ENCODE measurements at regions not wholly inside any gene's neighbourhood (a gene's known extent, or its start where the extent isn't known, plus 50 kb on each side); places are given as distances from the start of the nearest gene placed in this dataset.

DNA sequence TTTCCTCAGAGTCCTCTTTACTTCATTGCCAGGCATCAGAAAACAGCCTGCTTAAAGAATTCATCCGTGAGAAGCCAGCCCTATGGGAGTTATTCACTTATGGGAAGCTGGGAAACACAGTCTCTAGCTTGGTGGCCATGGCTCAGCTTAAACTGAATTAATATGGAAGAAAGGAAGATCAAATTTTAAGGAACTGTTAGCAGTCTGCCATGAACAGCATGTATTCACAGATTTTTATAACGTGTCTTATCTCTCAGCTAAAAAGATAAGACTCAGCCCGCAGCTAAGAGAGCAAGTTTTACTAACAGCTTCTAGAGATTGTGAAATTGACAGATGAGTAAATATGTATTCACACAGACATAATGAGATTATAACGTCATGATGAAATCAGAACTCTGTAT, 253.7 kb upstream of the RXFP2 start:
- 7 to 93% (median 63%) methylated on average over 2 to 4 of the region's 4 CpGs for WGBS, 10 experiments
- ATAC-seq (replicated peaks in 6 of 8): peak in 3 of 8 experiments; percentile 30 to 50 (median 33)
- no peaks in the 10 kb centered on the region for H3K4me1 ChIP-seq (replicated peaks in 1 of 2)
- no peak overlapping the region for H3K27ac ChIP-seq
- no peak overlapping the region for H3K4me3 ChIP-seq
- in situ Hi-C loops (cut with MboI; ENCODE audit: low pct_unique_long_range_greater_than_20kb in 2 of 9, low sequenced_read_pairs in 9 of 9, unreplicated experiment in 9 of 9): no loop called here

DNA sequence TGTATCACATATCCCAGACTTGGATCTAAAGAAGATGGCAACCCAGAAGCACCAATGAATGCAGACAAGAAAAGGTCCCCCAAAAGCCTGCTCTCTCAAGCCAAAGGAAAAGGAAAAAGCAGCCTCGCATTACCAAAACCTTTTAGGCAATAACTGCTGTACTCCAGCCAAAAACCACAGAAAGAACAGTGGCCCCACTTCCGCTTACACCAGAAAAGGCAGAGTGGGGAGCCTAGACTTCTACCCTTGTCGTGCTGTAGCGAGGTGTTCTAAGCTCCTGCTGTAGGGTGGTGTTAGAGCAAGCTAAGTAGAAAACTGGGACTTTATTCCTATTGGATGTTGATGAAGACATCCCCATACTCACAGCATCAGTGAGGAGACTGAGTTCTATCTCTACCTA, 244.0 kb upstream of the RXFP2 start:
- no peak overlapping the region for H3K27ac ChIP-seq
- H3K4me3 ChIP-seq: no peak overlapping the region
- no peak for ATAC-seq (replicated peaks in 6 of 8)
- WGBS, 10 experiments: 57 to 100% (median 86%) methylated on average over 1 to 4 of the region's 4 CpGs; no CpG with 5 or more reads in 1 of the 10 experiments
- no peaks in the 10 kb centered on the region for H3K4me1 ChIP-seq (replicated peaks in 1 of 2)
- in situ Hi-C loops (cut with MboI; ENCODE audit: low pct_unique_long_range_greater_than_20kb in 2 of 9, low sequenced_read_pairs in 9 of 9, unreplicated experiment in 9 of 9): no loop called here

DNA sequence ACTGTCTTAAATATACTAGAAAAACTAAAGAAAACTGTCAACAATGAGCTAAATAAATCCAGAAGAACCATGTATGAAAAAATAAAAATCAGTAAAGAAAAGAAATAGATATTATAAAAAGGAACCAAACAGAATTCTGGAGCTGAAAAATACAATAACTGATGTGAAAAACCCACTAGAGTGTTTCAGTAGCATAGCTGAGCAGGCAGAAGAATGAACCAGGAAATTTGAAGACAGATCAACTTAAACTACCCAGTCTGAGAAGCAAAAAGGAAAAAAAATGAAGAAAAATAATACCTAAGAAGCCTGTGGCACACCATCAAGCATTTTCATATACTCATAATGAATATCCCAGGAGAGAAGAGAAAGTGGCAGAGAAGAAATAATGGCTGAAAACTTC, 240.1 kb upstream of the RXFP2 start:
- in situ Hi-C loops (cut with MboI; ENCODE audit: low pct_unique_long_range_greater_than_20kb in 2 of 9, low sequenced_read_pairs in 9 of 9, unreplicated experiment in 9 of 9): no loop called here
- no peak overlapping the region for H3K4me3 ChIP-seq
- ATAC-seq (replicated peaks in 6 of 8): no peak
- no peaks in the 10 kb centered on the region for H3K4me1 ChIP-seq (replicated peaks in 1 of 2)
- H3K27ac ChIP-seq: no peak overlapping the region

DNA sequence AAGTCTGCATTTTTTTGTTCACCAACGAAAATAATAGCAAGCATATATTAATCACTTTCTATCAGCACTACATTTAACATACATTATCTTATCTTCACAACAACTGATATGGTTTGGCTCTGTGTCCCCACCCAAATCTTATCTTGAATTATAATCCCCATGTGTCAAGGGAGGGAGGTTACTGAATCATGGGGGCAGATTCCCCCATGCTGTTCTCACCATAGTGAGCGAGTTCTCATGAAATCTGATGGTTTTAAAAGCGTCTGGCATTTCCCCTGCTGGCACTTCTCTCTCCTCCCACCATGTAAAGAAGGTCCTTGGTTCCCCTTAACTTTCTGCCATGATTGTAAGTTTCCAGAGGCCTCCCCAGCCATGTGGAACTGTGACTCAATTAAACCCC, 235.7 kb upstream of the RXFP2 start:
- no peaks in the 10 kb centered on the region for H3K4me1 ChIP-seq (replicated peaks in 1 of 2)
- no peak overlapping the region for H3K4me3 ChIP-seq
- in situ Hi-C loops (cut with MboI; ENCODE audit: low pct_unique_long_range_greater_than_20kb in 2 of 9, low sequenced_read_pairs in 9 of 9, unreplicated experiment in 9 of 9): no loop called here
- WGBS, 10 experiments: 8 to 100% (median 49%) methylated on average over 1 to 3 of the region's 3 CpGs
- H3K27ac ChIP-seq: no peak overlapping the region
- no peak for ATAC-seq (replicated peaks in 6 of 8)

DNA sequence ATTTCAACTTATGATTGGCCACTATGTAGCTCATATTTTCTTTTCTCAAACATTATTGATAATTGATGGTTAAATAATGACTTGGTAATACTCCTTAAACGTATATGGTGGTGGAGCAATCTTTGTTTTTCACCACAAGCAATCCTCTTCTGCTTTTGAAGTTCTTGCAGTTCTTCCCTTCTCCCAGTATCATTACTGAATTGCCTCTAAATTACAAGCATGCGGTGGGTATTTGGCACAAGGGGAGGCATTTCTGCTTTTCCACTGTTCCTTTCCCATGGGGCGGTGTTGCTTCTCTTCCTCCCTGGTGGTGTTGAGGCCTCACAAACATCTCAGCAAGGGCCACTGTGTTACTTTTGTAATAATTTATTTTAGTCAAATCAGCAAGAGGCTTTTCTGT, 234.4 kb upstream of the RXFP2 start:
- WGBS, 10 experiments: 0 to 100% (median 57%) methylated on average over 1 to 3 of the region's 3 CpGs; no CpG with 5 or more reads in 2 of the 10 experiments
- ATAC-seq (replicated peaks in 6 of 8): no peak
- H3K4me3 ChIP-seq: no peak overlapping the region
- in situ Hi-C loops (cut with MboI; ENCODE audit: low pct_unique_long_range_greater_than_20kb in 2 of 9, low sequenced_read_pairs in 9 of 9, unreplicated experiment in 9 of 9): no loop called here
- H3K4me1 ChIP-seq (replicated peaks in 1 of 2): no peaks in the 10 kb centered on the region
- no peak overlapping the region for H3K27ac ChIP-seq

DNA sequence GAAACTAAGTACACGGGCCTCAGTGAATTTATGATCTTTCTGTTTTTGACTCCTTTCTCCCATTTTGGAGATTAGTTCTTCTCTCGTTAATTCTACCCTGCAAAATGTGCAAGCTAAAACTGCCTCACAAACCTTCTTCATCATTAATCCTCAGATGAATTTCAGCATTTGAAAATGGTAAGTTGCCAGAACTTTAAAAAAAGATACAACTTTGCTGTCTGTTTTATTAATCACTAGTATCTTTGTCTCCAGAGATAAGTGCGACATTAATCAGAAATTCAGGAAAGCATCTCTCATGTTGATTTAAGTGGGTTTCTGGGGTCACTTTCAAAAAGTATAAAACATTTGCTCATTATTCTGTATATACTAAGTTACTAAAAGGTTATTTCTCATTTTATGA, 227.0 kb upstream of the RXFP2 start:
- peaks cover 0 to 7% of the 10 kb centered on the region in 2 donors for H3K4me1 ChIP-seq (replicated peaks in 1 of 2)
- no peak overlapping the region for H3K4me3 ChIP-seq
- no peak overlapping the region for H3K27ac ChIP-seq
- WGBS, 10 experiments: 31 to 86% (median 71%) methylated on average over 1 to 3 of the region's 3 CpGs; no CpG with 5 or more reads in 1 of the 10 experiments
- in situ Hi-C loops (cut with MboI; ENCODE audit: low pct_unique_long_range_greater_than_20kb in 2 of 9, low sequenced_read_pairs in 9 of 9, unreplicated experiment in 9 of 9): no loop called here
- ATAC-seq (replicated peaks in 6 of 8): no peak

DNA sequence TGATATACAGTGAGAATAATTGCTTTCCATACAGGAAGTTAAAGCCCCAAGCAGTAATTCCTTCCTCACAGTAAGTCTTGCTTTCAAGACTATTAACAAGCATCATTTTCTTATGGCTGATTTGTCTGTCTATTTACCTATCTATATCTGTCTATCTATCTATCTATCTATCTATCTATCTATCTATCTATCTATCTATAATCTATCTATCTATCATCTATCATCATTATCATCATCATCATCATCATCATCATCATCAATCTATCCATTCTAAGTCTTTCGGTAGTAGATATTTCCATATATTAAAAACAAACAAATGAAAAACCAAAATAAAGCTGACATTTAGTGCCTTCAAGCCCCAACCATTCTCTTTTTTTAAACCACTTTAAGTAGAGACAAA, 224.4 kb upstream of the RXFP2 start:
- H3K4me3 ChIP-seq: no peak overlapping the region
- 40 to 100% (median 95%) methylated on average over 1 of the region's 1 CpG for WGBS, 10 experiments
- peaks cover 0 to 9% of the 10 kb centered on the region in 2 donors for H3K4me1 ChIP-seq (replicated peaks in 1 of 2)
- ATAC-seq (replicated peaks in 6 of 8): no peak
- no peak overlapping the region for H3K27ac ChIP-seq
- in situ Hi-C loops (cut with MboI; ENCODE audit: low pct_unique_long_range_greater_than_20kb in 2 of 9, low sequenced_read_pairs in 9 of 9, unreplicated experiment in 9 of 9): no loop called here

DNA sequence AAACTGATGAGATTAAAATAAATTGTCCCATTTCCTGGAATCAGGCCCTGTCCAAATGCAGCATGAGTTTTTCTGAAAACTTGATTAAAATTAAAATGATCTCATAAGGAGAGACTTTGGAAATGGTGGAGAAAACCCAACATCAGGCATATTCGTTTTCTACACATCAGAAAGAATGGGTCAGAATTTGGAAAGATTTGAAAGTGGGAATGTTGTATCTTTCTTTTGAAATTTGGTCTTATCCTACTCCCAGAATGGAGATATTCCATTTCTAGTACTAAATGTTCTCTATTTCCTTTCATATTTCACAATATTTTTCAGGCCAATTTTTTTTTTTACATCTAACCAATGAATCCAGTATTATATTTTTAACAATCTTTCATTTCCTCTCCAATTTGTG, 223.9 kb upstream of the RXFP2 start:
- in situ Hi-C loops (cut with MboI; ENCODE audit: low pct_unique_long_range_greater_than_20kb in 2 of 9, low sequenced_read_pairs in 9 of 9, unreplicated experiment in 9 of 9): no loop called here
- H3K27ac ChIP-seq: no peak overlapping the region
- ATAC-seq (replicated peaks in 6 of 8): no peak
- H3K4me3 ChIP-seq: no peak overlapping the region
- H3K4me1 ChIP-seq (replicated peaks in 1 of 2): peaks cover 0 to 11% of the 10 kb centered on the region in 2 donors
- WGBS, 10 experiments: 0 to 100% (median 50%) methylated on average over 1 of the region's 1 CpG; no CpG with 5 or more reads in 1 of the 10 experiments

DNA sequence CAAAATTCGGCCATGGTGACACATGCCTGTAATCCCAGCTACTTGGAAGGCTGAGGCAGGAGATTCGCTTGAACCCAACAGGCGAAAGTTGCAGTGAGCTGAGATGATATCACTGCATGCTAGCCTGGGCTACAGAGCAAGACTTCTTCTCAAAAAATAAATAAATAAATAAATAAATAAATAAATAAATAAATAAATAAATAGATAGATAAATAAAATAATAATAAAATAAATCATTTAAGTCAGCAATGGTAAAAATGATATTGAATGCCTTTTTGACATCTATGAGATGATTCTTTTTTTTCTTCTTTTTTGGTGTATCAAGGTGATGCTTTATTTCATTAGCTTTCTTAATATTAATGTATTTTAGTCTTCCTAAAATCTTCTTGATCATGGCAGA, 221.7 kb upstream of the RXFP2 start:
- H3K4me3 ChIP-seq: no peak overlapping the region
- peaks cover 0 to 16% of the 10 kb centered on the region in 2 donors for H3K4me1 ChIP-seq (replicated peaks in 1 of 2)
- H3K27ac ChIP-seq: no peak overlapping the region
- ATAC-seq (replicated peaks in 6 of 8): no peak
- WGBS, 10 experiments: 65 to 100% (median 96%) methylated on average over 1 to 3 of the region's 3 CpGs; no CpG with 5 or more reads in 1 of the 10 experiments
- in situ Hi-C loops (cut with MboI; ENCODE audit: low pct_unique_long_range_greater_than_20kb in 2 of 9, low sequenced_read_pairs in 9 of 9, unreplicated experiment in 9 of 9): no loop called here

DNA sequence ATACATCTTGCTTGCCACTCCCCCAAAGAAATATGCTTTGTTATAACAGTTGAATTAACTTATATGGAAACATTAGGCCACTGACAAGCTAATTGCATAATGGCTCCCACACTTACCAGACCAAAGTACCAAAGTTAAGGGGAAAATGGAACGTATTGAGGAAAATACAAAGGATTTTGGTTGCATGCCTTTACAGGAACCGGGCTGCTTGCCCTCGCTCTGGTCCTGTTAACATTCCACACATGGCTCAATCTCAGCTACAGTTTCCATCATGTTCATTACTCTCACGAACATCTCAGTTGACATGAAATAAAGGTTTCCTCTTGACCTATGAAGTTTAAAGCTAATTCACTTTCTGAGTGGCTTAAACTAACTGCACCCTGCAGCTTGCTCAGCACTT, 220.7 kb upstream of the RXFP2 start:
- Histone ChIP-seq H3K4me3 (no peak overlapping the region), H3K4me1 (replicated peaks in 1 of 2) (peaks cover 0 to 16% of the 10 kb centered on the region in 2 donors), H3K27ac (no peak overlapping the region)
- ATAC-seq (replicated peaks in 6 of 8): no peak
- in situ Hi-C loops (cut with MboI; ENCODE audit: low pct_unique_long_range_greater_than_20kb in 2 of 9, low sequenced_read_pairs in 9 of 9, unreplicated experiment in 9 of 9): no loop called here
- 6 to 100% (median 40%) methylated on average over 1 to 4 of the region's 4 CpGs; no CpG with 5 or more reads in 1 of the 10 experiments for WGBS, 10 experiments

DNA sequence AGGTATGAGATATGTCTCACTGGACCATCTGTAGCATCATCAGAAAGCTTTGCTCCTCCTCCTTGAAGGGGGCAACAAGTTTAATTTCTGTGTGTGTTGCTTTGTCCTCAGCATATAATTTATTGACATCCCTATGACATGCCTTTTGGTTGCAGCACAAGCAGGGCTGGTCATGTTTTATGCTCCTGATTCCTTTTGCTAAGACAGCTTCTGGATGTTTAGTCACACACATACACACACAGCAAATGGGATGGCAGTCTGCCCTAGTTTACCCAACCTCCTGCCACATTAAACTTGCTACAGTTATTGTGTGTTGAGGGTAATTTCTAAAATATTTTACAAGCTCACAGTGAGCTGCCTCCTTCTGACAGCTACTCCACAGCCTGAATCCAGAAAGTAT, 217.9 kb upstream of the RXFP2 start:
- in situ Hi-C loops (cut with MboI; ENCODE audit: low pct_unique_long_range_greater_than_20kb in 2 of 9, low sequenced_read_pairs in 9 of 9, unreplicated experiment in 9 of 9): no loop called here
- Histone ChIP-seq H3K4me3 (no peak overlapping the region), H3K4me1 (replicated peaks in 1 of 2) (peaks cover 0 to 16% of the 10 kb centered on the region in 2 donors), H3K27ac (no peak overlapping the region)
- ATAC-seq (replicated peaks in 6 of 8): peak in 4 of 8 experiments; percentile 73 to 75 (median 74)

DNA sequence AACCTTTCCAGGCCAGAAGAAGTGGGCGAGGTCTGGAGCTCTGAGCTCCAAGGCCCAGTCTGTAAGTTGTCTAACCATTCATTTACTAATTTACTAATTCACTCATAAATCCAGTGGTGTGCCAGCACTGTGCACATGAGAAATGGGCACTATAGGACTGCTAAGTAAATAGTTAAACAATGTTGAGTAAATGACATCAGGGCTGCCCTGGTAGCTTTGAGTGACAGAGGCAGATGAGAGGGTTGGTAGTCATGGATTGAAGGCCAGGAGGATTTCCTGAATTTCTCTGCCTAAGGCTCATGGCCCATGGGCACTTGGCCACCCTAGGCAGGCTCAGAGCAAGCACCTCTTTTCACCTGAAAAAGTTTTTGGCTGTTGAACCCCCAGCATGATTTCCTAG, 216.9 kb upstream of the RXFP2 start:
- Histone ChIP-seq H3K4me1 (replicated peaks in 1 of 2) (peaks cover 0 to 16% of the 10 kb centered on the region in 2 donors), H3K4me3 (no peak overlapping the region), H3K27ac (no peak overlapping the region)
- WGBS, 10 experiments: 57 to 100% (median 90%) methylated on average over 1 of the region's 1 CpG; no CpG with 5 or more reads in 6 of the 10 experiments
- in situ Hi-C loops (cut with MboI; ENCODE audit: low pct_unique_long_range_greater_than_20kb in 2 of 9, low sequenced_read_pairs in 9 of 9, unreplicated experiment in 9 of 9): no loop called here
- ATAC-seq (replicated peaks in 6 of 8): peak in 1 of 8 experiments; percentile 34

DNA sequence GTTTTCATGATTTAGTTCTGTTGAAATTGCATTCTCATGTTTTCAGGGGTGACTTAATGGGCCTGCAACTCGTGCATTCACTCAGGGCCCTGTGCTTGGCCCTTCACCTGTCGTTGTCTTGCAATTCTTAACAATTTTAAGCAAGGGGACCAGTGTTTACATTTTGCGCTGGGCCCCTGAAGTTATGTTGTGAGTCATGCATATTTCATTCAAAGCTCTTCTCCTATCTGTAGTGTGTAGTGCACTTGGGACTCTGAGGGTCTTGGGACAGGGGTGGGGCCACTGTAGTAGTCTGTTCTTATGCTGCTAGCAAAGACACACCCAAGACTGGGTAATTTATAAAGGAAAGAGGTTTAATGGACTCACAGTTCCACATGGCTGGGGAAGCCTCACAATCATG, 211.2 kb upstream of the RXFP2 start:
- 25 to 100% (median 67%) methylated on average over 1 to 3 of the region's 3 CpGs; no CpG with 5 or more reads in 1 of the 10 experiments for WGBS, 10 experiments
- Histone ChIP-seq H3K27ac (no peak overlapping the region), H3K4me3 (no peak overlapping the region), H3K4me1 (replicated peaks in 1 of 2) (peaks cover 2 to 3% of the 10 kb centered on the region in 2 donors)
- ATAC-seq (replicated peaks in 6 of 8): no peak
- in situ Hi-C loops (cut with MboI; ENCODE audit: low pct_unique_long_range_greater_than_20kb in 2 of 9, low sequenced_read_pairs in 9 of 9, unreplicated experiment in 9 of 9): loop anchor here in 3 of 9 experiments (25.0 kb wide), 3 partner anchors 91 to 291 kb away; partner anchors contain the start of gene RXFP2 (in 3 of the 3)

DNA sequence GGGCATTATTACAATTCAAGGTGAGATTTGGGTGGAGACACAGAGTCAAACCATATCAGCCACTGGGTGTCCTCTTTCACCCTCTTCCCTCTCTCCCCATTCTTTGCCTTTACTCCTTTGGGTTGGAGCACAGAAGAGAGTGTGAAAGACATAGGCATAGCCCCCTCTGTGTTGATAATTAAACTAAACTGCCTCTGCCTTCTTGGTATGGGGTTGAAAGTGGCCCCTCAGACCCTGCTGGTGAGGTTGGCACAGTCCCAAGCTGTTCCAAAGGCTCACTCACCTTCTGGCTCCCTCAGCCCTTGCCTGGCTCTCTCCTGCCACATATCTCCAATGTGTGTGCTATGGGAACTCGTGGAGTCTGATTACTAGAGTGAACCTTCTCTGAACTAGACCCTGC, 210.6 kb upstream of the RXFP2 start:
- in situ Hi-C loops (cut with MboI; ENCODE audit: low pct_unique_long_range_greater_than_20kb in 2 of 9, low sequenced_read_pairs in 9 of 9, unreplicated experiment in 9 of 9): loop anchor here in 3 of 9 experiments (25.0 kb wide), 3 partner anchors 91 to 291 kb away; partner anchors contain the start of gene RXFP2 (in 3 of the 3)
- WGBS, 10 experiments: 88 to 100% methylated on average over 1 of the region's 1 CpG; no CpG with 5 or more reads in 8 of the 10 experiments
- ATAC-seq (replicated peaks in 6 of 8): no peak
- Histone ChIP-seq H3K4me3 (no peak overlapping the region), H3K4me1 (replicated peaks in 1 of 2) (peaks cover 2 to 3% of the 10 kb centered on the region in 2 donors), H3K27ac (no peak overlapping the region)
